Cardiac fibroblast (primary cell): ENCODE measurements at regions not wholly inside any gene's neighbourhood (a gene's known extent, or its start where the extent isn't known, plus 50 kb on each side); places are given as distances from the start of the nearest gene placed in this dataset.
A peak's percentile ranks its signal among the peaks of the same experiment; 100 is the strongest.

Source experiments
- DNase-seq, 2 donors: peaks; one replicate each; pipeline versions ENCODE4 v3.0.0 to v3.0.0-alpha.2; 2010; ENCODE audit warnings: low read depth in 2 of 2
- H3K4me3 ChIP-seq, 2 donors: replicated peaks in 1 of 2; 1 replicate in 1 of 2; 2 replicates in 1 of 2; pipeline ENCODE4 v1.5.1; 2011; ENCODE audit warnings: low read depth in 2 of 2, low read length in 2 of 2, mild to moderate bottlenecking in 2 of 2, moderate library complexity in 1 of 2
- CTCF ChIP-seq: IDR thresholded peaks from one replicate; pipeline ENCODE4 v1.5.1; 2011; ENCODE audit warnings: low read depth, mild to moderate bottlenecking, low read length, inconsistent platforms

- no peak for TF ChIP-seq CTCF
- no peak for DNase-seq
- no peak overlapping the region for H3K4me3 ChIP-seq
Measured at GRCh38 chr5:62727861-62728260, 149.2 kb downstream of the LRRC70 start.

- TF ChIP-seq CTCF, result no peak
- no peak for DNase-seq
- H3K4me3 ChIP-seq, result no peak overlapping the region
Measured at GRCh38 chr5:62727184-62727583, 148.6 kb downstream of the LRRC70 start.

- no peak for TF ChIP-seq CTCF
- DNase-seq, result no peak
- H3K4me3 ChIP-seq, result no peak overlapping the region
Measured at GRCh38 chr5:62722360-62722759, 143.7 kb downstream of the LRRC70 start.

GRCh38 chr5:62720031-62720441 is 141.4 kb downstream of the LRRC70 start:
- peak in 1 of 2 donors; percentile 13 for DNase-seq
- TF ChIP-seq CTCF, result no peak
- H3K4me3 ChIP-seq, result no peak overlapping the region

- no peak for TF ChIP-seq CTCF
- DNase-seq, result no peak
- no peak overlapping the region for H3K4me3 ChIP-seq
Measured at GRCh38 chr5:62719061-62719720, 140.6 kb downstream of the LRRC70 start.

- TF ChIP-seq CTCF, result peak; percentile 9
- H3K4me3 ChIP-seq, result no peak overlapping the region
- DNase-seq, result peak in 1 of 2 donors; percentile 10
Measured at GRCh38 chr5:62718324-62718723, 139.7 kb downstream of the LRRC70 start.

- H3K4me3 ChIP-seq, result no peak overlapping the region
- no peak for TF ChIP-seq CTCF
- peak; percentile 3 to 7 for DNase-seq
Measured at GRCh38 chr5:62717301-62717933, 138.8 kb downstream of the LRRC70 start.
